Ovary (tissue), 3 donors: ENCODE measurements at regions not wholly inside any gene's neighbourhood (a gene's known extent, or its start where the extent isn't known, plus 50 kb on each side); places are given as distances from the start of the nearest gene placed in this dataset.

ENCODE experiments used
- EP300 ChIP-seq: sonication (generic); formaldehyde crosslinking; IDR thresholded peaks from one replicate; pipeline ENCODE4 v1.6.1; 2017; ENCODE audit warnings: antibody characterized with exemption
- POLR2A ChIP-seq: fragments of 450-650 bp; IDR thresholded peaks from one replicate; pipeline ENCODE4 v1.6.1; 2017; ENCODE audit warnings: antibody characterized with exemption, mild to moderate bottlenecking, moderate library complexity
- TF ChIP-seq, protein P1 (sequence below), 3 donors: fragments of 450-650 bp in 2 of 3; fragments of 200-600 bp in 1 of 3; IDR thresholded peaks; one replicate each; pipeline versions ENCODE4 v1.5.1 to v1.8.0; 2016 to 2022; ENCODE audit warnings: antibody characterized with exemption in 3 of 3, mild to moderate bottlenecking in 1 of 3
- donor health status: DM: no; HTN: no; CAD: no.

DNA sequence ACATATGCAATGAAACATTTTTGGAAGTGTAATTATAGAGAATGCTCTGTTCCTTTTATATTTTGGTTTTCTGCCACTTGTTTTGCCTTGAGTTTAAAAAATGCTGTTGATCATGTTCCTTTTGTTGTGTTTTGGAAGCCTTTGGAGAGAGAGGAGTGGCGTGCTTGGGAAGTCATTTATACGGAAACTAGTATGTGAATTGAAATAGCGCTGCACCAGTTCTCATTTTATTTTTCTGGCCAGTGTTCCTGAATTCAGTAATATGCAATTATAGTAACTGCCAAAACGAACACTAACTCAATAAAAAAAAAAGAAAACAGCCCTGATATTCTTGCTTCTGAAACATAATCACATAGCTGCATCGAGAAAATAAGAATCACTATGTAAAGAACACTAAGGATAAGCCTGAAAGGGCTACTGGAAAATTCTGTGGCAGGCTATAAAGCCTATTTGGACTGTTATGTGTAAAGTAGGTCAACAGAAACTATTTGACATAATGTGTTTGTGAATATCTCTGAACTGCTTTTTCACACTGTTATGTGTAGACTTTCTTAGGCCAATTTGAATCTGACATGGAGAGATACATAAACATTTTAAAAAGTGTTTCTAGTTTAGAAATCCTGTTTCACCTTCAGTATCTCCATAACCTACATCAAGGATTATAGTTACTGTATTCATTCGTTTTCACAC, 742.0 kb downstream of the KCNT2 start:
- TF ChIP-seq, protein P1, sequence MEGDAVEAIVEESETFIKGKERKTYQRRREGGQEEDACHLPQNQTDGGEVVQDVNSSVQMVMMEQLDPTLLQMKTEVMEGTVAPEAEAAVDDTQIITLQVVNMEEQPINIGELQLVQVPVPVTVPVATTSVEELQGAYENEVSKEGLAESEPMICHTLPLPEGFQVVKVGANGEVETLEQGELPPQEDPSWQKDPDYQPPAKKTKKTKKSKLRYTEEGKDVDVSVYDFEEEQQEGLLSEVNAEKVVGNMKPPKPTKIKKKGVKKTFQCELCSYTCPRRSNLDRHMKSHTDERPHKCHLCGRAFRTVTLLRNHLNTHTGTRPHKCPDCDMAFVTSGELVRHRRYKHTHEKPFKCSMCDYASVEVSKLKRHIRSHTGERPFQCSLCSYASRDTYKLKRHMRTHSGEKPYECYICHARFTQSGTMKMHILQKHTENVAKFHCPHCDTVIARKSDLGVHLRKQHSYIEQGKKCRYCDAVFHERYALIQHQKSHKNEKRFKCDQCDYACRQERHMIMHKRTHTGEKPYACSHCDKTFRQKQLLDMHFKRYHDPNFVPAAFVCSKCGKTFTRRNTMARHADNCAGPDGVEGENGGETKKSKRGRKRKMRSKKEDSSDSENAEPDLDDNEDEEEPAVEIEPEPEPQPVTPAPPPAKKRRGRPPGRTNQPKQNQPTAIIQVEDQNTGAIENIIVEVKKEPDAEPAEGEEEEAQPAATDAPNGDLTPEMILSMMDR (IDR thresholded peaks at IDR 0.05): no peak
- no peak for TF ChIP-seq EP300
- TF ChIP-seq POLR2A: no peak
